B cell (primary cell): ENCODE measurements at regions not wholly inside any gene's neighbourhood (a gene's known extent, or its start where the extent isn't known, plus 50 kb on each side); places are given as distances from the start of the nearest gene placed in this dataset.

Source experiments
- EZH2 ChIP-seq: IDR thresholded peaks from 2 replicates; pipeline ENCODE4 v1.6.1; 2012; ENCODE audit warnings: borderline replicate concordance, low read depth, mild to moderate bottlenecking, moderate library complexity, low read length; ENCODE audit not compliant: insufficient read depth, poor library complexity, severe bottlenecking
- TF ChIP-seq, protein P1 (sequence below): fragments of 200-600 bp; IDR thresholded peaks from one replicate; pipeline ENCODE4 v1.8.0; 2022; ENCODE audit warnings: antibody characterized with exemption, mild to moderate bottlenecking

GRCh38 chr5:125004009-125004408, 257.6 kb upstream of the ZNF608 start:
- TF ChIP-seq, protein P1, sequence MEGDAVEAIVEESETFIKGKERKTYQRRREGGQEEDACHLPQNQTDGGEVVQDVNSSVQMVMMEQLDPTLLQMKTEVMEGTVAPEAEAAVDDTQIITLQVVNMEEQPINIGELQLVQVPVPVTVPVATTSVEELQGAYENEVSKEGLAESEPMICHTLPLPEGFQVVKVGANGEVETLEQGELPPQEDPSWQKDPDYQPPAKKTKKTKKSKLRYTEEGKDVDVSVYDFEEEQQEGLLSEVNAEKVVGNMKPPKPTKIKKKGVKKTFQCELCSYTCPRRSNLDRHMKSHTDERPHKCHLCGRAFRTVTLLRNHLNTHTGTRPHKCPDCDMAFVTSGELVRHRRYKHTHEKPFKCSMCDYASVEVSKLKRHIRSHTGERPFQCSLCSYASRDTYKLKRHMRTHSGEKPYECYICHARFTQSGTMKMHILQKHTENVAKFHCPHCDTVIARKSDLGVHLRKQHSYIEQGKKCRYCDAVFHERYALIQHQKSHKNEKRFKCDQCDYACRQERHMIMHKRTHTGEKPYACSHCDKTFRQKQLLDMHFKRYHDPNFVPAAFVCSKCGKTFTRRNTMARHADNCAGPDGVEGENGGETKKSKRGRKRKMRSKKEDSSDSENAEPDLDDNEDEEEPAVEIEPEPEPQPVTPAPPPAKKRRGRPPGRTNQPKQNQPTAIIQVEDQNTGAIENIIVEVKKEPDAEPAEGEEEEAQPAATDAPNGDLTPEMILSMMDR, result no peak
- TF ChIP-seq EZH2, result no peak
